D721Med (cell line): ENCODE measurements at regions not wholly inside any gene's neighbourhood (a gene's known extent, or its start where the extent isn't known, plus 50 kb on each side); places are given as distances from the start of the nearest gene placed in this dataset.

Experiments used
- DNase-seq: peaks from one replicate; pipeline ENCODE4 v3.0.0; 2011; ENCODE audit warnings: low spot score; ENCODE audit not compliant: insufficient read length
- FAIRE-seq: peaks from 2 replicates; lab custom pipeline; 2011; peaks lifted over from hg19 to GRCh38; lab: Jason Lieb, UNC
- TF ChIP-seq, protein P1 (sequence below): IDR thresholded peaks from 2 replicates; pipeline ENCODE4 v1.5.1; 2012; ENCODE audit warnings: mild to moderate bottlenecking, control low read depth; ENCODE audit not compliant: insufficient read depth; ENCODE audit errors: missing control alignments

DNA sequence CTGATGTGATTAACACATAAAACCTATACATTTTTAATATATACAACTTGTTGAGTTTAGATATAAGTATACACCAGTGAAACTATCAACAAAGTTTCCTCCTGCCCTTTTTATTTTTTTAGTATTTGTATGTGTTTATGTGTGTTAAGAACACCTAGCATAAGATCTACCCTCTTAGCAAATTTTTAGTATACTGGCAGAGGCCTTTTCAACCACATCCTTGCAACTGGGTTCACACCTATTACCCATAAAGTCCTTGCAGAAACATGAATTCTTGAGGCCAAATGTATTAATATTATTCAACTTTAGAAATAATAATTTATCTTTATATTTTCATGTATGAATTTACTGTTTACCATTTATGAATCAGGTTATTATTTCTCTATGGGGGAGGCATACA lies 119.7 kb upstream of the CRIM1 start:
- TF ChIP-seq, protein P1, sequence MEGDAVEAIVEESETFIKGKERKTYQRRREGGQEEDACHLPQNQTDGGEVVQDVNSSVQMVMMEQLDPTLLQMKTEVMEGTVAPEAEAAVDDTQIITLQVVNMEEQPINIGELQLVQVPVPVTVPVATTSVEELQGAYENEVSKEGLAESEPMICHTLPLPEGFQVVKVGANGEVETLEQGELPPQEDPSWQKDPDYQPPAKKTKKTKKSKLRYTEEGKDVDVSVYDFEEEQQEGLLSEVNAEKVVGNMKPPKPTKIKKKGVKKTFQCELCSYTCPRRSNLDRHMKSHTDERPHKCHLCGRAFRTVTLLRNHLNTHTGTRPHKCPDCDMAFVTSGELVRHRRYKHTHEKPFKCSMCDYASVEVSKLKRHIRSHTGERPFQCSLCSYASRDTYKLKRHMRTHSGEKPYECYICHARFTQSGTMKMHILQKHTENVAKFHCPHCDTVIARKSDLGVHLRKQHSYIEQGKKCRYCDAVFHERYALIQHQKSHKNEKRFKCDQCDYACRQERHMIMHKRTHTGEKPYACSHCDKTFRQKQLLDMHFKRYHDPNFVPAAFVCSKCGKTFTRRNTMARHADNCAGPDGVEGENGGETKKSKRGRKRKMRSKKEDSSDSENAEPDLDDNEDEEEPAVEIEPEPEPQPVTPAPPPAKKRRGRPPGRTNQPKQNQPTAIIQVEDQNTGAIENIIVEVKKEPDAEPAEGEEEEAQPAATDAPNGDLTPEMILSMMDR: no peak
- DNase-seq: no peak

DNA sequence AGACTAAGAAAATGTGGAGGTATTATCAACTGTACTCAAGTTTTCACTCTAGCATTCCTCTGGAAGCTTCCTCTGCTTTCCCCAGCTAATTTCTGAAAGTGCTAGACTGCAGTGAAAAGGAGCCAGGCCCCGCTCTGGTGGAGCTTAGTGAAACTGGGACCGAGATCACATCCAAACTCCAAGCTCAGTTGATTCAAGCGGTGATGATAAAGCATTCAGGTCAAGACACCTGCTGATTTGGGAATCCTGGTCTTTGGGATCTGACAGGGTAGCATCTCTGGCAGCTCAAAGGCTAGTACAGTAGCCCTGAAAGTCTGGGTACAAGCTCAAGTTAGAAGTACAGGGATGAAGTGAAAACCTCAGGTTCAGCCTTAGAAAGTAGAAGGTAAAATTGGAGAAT lies 120.2 kb upstream of the CRIM1 start:
- no peak for FAIRE-seq
- DNase-seq: no peak
- TF ChIP-seq, protein P1: no peak

More for the DNA sequence above, 119.7 kb upstream of the CRIM1 start:
- FAIRE-seq: no peak

DNA sequence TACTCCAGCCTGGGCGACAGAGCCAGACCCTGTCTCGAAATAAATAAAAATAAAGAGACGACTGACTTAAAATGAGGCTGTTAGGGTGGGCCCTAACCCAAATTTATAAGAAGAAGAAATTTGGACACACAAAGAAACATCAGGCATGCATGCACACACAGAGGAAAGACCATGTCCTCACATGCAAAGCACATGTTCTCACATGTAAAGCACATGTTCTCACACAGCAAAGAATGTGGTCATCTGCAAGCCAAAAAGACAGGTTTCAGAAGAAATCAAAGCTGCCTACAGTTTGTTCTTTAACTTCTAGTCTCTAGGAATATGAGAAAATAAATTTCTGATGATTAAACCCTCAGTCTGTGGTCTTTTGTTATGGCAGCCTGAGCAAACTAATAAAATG lies 132.3 kb upstream of the CRIM1 start:
- no peak for FAIRE-seq
- DNase-seq: no peak
- TF ChIP-seq, protein P1: no peak

DNA sequence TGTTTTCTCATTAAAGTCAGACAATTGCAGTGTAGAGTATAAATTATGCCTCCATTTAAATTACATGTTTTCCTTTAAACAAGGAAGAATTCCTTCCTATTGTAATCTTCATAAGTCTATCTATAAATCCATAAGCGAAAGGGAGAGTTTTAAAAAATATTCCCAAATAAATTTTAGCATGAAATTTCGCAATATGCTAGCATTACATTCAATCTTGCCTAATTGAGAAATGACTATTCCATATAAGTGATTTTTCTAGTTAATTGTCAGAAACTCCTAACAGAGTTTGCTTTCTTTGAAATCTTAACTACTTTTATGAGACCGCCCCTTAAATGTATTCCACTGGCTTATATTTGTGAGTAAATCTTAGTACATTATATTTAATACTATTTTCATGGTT lies 133.1 kb upstream of the CRIM1 start:
- no peak for FAIRE-seq
- DNase-seq: no peak
- TF ChIP-seq, protein P1: no peak

DNA sequence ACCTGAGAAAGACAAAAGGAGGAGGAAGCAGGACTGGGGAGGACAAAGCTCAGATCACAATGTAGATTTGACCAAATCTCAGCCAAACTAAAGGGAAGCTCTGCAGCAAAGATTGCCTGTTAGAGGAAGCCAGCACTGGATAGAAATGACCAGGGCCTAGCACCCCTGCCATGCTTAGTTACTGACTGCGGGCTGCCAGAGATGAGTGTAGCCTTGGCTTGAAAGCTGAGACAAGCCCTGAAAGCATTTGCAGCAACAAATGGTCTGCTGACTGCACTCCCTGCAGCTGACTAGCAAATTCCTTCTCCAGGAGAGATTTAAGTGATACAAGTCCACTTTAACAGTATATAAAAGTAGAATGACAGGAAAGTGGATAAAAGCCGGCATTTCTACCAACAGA lies 140.9 kb upstream of the CRIM1 start:
- DNase-seq: no peak
- TF ChIP-seq, protein P1: no peak
- FAIRE-seq: no peak

DNA sequence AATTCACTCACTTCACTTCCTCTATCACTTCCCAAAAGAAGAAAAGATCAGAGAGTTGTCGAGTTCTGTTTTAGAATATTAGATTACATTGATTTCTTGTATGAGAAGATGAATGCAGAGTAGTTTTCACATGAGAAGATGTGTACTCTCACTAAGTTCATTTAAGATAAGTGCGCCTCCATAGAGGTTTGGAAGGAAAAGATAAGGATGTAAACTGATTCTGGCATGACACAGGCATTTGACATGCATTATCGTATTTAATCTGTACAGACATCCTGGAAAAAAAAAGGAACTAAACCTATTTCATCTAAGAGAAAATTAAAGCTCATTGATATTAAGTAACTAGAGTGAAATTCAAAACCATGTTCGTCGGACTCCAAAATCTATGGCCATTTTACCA lies 152.2 kb upstream of the CRIM1 start:
- no peak for FAIRE-seq
- TF ChIP-seq, protein P1: no peak
- no peak for DNase-seq

DNA sequence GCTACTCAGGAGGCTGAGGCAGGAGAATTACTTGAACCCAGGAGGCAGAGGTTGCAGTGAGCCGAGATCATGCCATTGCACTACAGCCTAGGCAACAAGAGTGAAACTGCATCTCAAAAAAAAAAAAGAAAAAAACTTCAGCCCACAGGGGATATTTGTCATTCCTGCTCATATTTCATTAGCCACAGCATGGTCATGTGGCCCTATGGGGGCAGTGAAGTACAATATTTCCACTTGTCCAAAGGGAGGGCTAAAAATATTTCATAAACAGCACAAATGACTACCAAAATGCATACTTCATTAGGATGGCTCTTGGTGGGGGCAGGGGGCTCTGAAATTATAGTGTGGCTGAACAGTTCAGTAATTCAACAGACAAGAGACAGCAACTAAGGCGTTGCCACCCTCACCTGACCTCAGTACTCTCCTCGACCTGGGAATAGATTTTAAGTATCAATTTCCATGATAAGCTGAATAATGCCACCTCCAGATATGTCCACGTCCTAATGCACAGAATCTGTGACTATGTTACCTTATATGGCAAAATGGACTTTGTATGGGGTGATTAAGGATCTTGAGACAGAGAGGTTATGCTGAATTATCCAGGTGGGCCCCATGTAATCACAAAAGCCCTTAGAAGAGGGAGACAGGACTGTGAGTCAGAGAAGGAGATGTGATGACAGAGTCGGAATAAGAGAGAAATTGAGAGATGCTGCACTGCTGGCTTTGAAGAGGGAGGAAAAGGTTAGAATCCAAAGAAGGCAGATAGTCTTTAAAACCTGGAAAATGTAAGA lies 158.2 kb upstream of the CRIM1 start:
- DNase-seq (no peak), FAIRE-seq (no peak)
- TF ChIP-seq, protein P1: no peak
